HG03439 (cell line): ENCODE measurements at regions not wholly inside any gene's neighbourhood (a gene's known extent, or its start where the extent isn't known, plus 50 kb on each side); places are given as distances from the start of the nearest gene placed in this dataset.
"Not testable (repeated sequence)": the region's sequence is repeated elsewhere in the genome, so short reads cannot be mapped to it uniquely, and the experiment has no call there.

Experiments used
- ATAC-seq: cut with Tn5 transposase; IDR thresholded peaks from one replicate; pipeline ENCODE4 v1.9.1; 2021; ENCODE audit warnings: mild to moderate bottlenecking, moderate library complexity; ENCODE audit not compliant: unreplicated experiment

GRCh38 chr12:31162896-31163560 is 89.4 kb downstream of the DDX11 start:
- ATAC-seq, result not testable (repeated sequence)

DNA sequence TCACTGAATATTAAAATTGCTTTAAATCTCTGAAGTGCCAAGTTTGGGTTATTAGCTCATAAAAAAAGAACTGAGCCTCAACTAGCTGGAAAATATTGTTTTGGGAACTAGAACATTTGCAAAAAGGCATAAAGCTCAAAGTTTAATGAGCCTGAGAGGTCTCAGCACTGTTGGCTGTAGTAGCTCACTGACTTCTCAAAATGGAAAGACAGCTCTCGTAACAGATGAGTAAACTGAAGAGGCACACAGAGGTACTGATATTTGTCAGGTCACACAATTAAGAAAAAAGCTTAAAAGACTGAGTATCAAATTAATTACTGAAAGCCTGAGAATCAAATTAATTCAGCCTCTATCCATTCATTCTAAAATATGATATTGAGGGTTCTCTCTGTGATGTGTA is 100.6 kb downstream of the DDX11 start:
- ATAC-seq, result not testable (repeated sequence)

- not testable (repeated sequence) for ATAC-seq
Observed at GRCh38 chr12:31177514-31177913, 103.9 kb downstream of the DDX11 start.

DNA sequence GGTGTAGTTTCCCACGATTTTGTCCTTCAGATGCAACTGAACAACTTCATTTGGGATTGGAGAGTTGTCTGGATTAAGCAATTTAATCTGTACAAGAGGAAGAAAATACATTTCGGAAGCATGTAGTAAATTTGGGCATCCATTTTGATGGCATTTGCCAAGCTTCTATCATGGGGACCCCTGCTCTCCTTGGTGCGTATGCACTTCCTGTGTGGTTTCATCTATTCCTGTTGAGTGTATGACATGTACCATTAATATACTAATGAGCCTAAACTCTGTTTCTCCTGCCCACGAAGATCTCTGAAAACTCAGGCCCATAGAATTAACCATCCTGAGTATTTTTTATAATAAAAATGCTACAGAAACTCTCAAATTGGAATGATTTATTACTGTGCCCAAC is 105.2 kb downstream of the DDX11 start:
- ATAC-seq, result not testable (repeated sequence)

DNA sequence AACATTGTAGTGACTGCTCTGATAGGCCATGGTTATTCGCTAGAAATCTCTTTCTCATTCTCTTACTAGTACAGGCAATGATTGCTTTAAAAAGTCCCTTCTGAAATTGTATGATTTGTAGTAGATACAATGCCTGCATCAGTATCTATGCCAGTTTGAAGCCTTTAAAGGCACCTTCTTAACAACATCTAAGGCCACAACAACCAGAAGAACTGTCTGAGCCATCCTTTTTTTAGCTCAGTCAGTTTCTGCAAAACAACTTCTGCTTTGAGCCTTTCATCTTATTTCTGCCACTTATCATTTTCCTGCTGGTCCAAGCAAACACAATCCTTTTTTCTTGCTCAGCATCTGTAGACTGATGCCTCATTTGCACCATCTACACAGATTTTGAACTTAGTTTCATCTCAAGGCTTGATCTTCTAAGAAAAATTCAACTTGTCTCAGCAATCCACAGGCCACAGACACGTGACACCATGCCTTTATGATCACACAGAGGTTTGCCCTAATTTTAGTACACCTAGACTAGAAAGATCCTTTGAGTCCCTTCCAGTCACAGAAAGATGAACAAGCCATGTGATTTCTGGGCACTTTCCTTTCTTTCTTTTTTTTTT is 106.1 kb downstream of the DDX11 start:
- ATAC-seq, result not testable (repeated sequence)

DNA sequence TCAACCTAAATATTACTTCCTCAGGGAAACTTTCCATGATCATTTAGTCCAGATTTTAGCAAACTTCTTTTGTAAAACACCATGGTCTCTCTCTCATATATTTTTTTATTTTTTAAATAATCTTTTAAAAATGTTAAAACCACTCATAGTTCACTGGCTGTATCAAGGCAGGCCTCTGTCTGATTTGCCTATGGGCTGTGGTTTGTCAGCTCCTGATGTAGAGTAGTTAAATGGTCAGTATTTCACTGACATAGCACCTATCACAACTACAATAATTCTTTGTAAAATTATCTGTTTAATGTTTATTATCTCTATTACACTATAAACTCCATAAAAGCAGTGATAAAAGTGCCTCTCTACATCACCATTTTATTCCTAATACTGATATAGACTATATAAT is 108.9 kb downstream of the DDX11 start:
- ATAC-seq, result not testable (repeated sequence)

DNA sequence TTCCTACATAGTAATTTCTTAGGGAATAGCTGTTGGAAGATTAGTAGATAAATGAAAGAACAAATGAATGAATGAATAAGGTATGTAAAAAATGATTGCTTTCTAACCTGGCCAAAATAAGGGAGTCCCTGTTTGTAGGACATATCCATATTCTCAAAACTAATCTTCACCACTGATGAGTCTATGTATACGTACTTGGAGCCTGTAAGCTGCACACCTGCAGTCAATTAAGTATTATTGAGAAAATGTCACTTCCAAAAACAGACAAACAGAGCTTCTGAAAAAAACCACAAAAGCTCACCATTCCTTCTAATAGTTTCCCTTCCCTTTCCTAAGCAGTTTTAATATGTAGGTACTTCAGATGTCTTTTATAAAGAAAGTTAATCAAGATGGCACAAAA is 109.4 kb downstream of the DDX11 start:
- ATAC-seq, result not testable (repeated sequence)

DNA sequence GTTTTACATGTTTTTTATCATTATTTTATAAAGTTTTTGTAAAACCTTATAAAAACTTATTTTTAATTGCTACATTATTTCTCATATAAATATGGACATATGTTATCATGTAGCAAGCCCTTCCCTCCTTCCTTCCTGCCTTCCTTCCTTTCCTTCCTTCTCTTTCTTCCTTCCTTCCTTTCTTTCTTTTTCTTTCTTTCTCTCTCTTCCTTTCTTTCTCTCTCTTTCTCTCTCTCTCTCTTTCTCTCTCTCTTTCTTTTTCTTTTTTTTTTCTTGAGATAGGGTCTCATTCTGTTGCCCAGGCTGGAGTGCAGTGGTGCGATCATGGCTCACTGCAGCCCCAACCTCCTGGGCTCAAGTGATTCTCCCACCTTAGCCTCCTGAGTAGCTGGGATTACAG is 110.2 kb downstream of the DDX11 start:
- ATAC-seq, result not testable (repeated sequence)

- not testable (repeated sequence) for ATAC-seq
Observed at GRCh38 chr12:31184667-31185066, 111.0 kb downstream of the DDX11 start.

DNA sequence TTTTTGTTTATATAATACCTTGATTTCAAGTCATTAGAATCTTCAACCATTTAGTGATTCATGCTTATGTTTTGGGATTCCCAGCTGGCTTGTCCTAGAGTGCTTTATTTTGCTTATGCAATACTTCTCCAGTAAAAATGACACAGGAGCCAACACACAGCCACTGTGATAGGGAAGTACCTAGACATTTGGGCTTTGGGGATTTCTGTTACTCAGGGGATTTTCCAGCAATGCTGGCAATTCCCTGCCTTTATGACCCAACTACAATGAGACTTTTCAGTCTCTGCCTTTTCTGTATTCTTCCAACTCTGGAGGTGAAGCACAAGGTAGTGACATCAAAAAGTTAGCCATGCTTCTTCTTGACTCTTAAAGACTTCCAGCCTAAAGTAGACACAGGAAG is 119.0 kb downstream of the DDX11 start:
- not testable (repeated sequence) for ATAC-seq

DNA sequence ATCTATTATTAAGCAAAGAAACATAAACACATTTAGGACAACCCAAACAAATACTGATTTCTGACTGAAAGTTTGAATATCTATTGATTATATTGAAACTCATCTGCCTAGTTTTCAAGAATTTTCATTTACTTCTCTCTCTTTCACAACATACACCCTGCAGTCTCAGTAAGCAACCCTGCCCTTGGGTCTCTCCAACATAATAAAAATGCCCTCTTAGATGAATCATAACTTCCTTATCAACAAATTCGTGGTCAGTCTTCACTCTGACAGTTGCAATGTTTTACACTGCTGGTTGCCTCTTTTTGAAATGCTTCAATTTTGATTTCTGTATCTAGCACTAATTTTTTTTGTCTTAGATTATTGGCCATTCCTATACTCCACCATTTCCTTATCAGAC is 122.0 kb downstream of the DDX11 start:
- ATAC-seq, result not testable (repeated sequence)

DNA sequence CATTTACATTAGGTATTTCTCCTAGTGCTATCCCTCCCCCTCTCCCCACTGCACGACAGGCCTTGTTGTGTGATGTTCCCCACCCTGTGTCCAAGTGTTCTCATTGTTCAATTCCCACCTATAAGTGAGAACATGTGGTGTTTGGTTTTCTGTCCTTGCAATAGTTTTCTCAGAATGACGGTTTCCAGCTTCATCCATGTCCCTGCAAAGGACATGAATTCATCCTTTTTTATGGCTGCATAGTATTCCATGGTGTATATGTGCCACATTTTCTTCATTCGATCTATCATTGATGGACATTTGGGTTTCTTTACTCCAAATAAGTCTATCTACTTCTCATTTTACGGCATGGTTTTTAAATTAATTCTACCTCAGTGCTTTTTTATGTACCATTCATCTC is 125.8 kb downstream of the DDX11 start:
- not testable (repeated sequence) for ATAC-seq

GRCh38 chr12:31201382-31201781 is 124.6 kb downstream of the SINHCAF start:
- ATAC-seq, result no peak

DNA sequence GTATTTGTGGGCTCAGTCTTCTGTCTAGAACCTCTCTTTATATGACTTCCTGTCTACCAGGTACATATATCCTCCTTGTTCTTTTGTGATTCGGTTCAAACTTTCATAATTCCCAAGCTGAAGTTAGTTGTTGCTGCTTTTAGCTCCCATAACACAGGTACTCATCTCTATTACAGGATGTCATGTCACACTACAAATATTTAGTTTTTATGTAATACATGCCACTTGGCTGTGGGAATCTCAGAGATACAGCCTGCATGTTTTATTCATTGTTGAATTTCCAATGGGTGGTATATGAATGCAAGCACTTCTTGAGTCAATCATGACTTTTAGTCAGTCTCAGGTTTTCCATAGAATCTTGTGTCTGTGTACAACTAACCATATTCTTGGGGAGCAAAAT is 122.7 kb downstream of the SINHCAF start:
- no peak for ATAC-seq

- ATAC-seq, result peak; percentile 85
Observed at GRCh38 chr12:31205054-31205453, 120.9 kb downstream of the SINHCAF start.

- no peak for ATAC-seq
Observed at GRCh38 chr12:31206038-31206670, 119.8 kb downstream of the SINHCAF start.

GRCh38 chr12:31207799-31208465 is 118.0 kb downstream of the SINHCAF start:
- no peak for ATAC-seq

- ATAC-seq, result no peak
Observed at GRCh38 chr12:31210104-31210503, 115.8 kb downstream of the SINHCAF start.

- no peak for ATAC-seq
Observed at GRCh38 chr12:31210541-31210940, 115.4 kb downstream of the SINHCAF start.

DNA sequence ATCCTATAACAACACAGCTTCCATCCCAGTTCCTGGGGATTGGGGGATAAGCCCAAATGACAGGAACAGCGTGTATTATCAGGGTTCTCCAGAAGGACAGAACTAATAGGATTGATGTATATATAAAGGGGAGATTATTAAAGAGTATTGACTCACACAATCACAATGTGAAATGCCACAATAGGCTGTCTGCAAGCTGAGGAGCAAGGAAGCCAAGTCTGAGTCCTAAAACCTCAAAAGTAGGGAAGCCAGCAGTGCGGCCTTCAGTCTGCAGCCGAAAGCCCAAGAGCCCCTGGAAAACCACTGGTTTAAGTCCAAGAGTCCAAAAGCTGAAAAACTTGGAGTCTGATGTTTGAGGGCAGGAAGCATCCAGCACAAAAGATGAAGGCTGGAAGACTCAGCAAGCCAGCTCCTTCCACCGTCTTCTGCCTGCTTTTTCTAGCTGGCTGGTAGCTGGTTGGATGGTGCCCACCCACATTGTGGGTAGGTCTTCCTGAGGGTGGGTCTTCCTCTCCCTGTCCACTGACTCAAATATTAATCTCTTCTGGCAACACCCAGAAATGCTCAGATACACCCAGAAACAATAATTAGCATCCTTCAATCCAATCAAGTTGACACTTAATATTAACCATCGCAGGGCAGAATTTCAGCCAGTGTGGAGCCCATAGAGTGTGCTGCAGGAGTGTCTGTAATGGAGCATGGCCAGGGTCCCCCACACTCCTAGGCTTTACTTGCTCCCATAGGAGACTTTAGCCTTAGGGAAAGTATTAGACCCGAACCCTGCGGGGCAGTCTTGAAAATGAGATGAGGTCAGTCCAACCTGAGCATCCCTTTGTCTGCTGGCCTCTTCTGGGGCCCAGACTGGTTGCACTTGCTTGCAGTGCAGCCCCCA is 111.1 kb downstream of the SINHCAF start:
- ATAC-seq, result no peak
